GM21737 (cell line): ENCODE measurements at regions not wholly inside any gene's neighbourhood (a gene's known extent, or its start where the extent isn't known, plus 50 kb on each side); places are given as distances from the start of the nearest gene placed in this dataset.

Experiments
- ATAC-seq: cut with Tn5 transposase; IDR thresholded peaks from one replicate; pipeline ENCODE4 v1.9.1; 2021; ENCODE audit warnings: mild to moderate bottlenecking, moderate library complexity; ENCODE audit not compliant: unreplicated experiment

- ATAC-seq, result no peak
Observed at GRCh38 chr1:209341673-209342420, 241.7 kb upstream of the CAMK1G start.

GRCh38 chr1:209342441-209343175 is 240.9 kb upstream of the CAMK1G start:
- ATAC-seq, result no peak

GRCh38 chr1:209343511-209343910 is 240.0 kb upstream of the CAMK1G start:
- ATAC-seq, result no peak

GRCh38 chr1:209344156-209344555 is 239.4 kb upstream of the CAMK1G start:
- no peak for ATAC-seq

GRCh38 chr1:209349363-209350308 is 233.9 kb upstream of the CAMK1G start:
- ATAC-seq, result no peak

- no peak for ATAC-seq
Observed at GRCh38 chr1:209353053-209353452, 230.5 kb upstream of the CAMK1G start.

GRCh38 chr1:209354111-209354839 is 229.2 kb upstream of the CAMK1G start:
- ATAC-seq, result no peak

- no peak for ATAC-seq
Observed at GRCh38 chr1:209354840-209355165, 228.7 kb upstream of the CAMK1G start.

- ATAC-seq, result no peak
Observed at GRCh38 chr1:209355415-209355814, 228.1 kb upstream of the CAMK1G start.

- no peak for ATAC-seq
Observed at GRCh38 chr1:209356976-209357377, 226.5 kb upstream of the CAMK1G start.

GRCh38 chr1:209363112-209363511 is 220.4 kb upstream of the CAMK1G start:
- ATAC-seq, result no peak

GRCh38 chr1:209364716-209365115 is 218.8 kb upstream of the CAMK1G start:
- ATAC-seq, result no peak

- ATAC-seq, result no peak
Observed at GRCh38 chr1:209367061-209367772, 216.3 kb upstream of the CAMK1G start.

GRCh38 chr1:209368864-209369598 is 214.5 kb upstream of the CAMK1G start:
- no peak for ATAC-seq

GRCh38 chr1:209370241-209370995 is 213.1 kb upstream of the CAMK1G start:
- ATAC-seq, result no peak

GRCh38 chr1:209375097-209375496 is 208.4 kb upstream of the CAMK1G start:
- no peak for ATAC-seq

GRCh38 chr1:209375671-209376365 is 207.7 kb upstream of the CAMK1G start:
- ATAC-seq, result no peak

GRCh38 chr1:209376774-209377173 is 206.7 kb upstream of the CAMK1G start:
- ATAC-seq, result no peak
